CD4-positive, alpha-beta T cell treated with Interleukin-1 beta for 1 hour (primary cell): ENCODE measurements at regions not wholly inside any gene's neighbourhood (a gene's known extent, or its start where the extent isn't known, plus 50 kb on each side); places are given as distances from the start of the nearest gene placed in this dataset.
A peak's percentile ranks its signal among the peaks of the same experiment; 100 is the strongest.
"Not testable (repeated sequence)": the region's sequence is repeated elsewhere in the genome, so short reads cannot be mapped to it uniquely, and the experiment has no call there.

Experiments
- DNase-seq, 2 donors: peaks; one replicate each; pipeline ENCODE4 v3.0.0-alpha.2; 2020 to 2022

DNA sequence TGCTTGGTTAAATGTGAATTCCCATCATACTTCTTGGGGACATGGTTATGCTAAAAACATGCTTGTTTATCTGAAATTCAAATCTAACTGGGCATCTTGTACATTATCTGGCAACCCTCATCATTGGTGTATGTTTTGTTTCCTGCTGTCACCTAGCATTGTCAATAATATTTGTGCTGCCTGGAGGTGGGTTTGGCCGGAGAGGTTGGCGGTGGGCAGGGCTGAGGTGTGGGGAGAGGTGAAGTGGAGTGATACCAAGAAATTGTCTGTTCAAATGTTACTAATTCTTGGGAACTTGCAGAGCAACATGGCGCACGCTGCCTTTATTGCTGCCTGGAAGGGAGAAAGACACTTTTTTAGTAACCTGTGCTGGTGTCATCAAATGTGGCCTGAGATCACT, 280.5 kb downstream of the VRK1 start:
- DNase-seq: no peak

DNA sequence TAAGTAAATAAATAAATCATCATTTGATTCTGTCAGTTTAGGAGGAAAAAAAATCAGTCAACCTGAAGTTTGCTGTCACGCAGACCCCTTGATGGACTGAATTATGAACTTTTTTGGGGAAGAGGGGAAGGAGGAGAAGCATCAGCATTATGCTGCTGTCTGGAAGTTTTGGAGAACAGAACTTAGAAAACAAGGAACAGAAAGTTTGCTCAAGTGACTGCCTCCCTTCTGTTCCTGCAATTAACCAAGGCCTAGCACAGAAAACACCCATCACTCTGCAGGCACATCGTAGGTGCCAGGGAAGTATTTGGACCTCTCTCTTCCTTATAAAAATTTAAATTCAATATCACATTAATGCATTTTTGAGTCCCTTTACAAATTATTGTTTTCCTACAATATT, 283.8 kb downstream of the VRK1 start:
- DNase-seq: no peak

DNA sequence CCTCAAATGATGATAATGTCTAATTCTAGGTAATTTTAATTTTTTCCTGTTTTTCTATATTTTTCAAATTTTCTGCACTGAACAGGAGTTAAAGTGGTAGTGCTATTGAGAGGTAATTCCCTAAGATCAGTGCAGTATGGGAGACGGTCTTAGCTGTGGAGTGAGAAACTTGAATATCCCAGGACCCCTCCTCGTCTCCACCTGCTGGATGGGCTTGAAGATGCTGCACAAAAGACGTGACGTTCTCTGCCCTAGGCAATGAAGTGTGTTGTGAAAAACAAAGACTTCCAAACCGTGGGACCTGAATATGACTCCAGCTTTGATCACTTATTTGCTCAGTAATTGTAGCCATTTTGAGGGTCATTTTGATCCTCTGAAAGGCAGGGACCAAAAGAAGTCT, 298.1 kb downstream of the VRK1 start:
- no peak for DNase-seq

DNA sequence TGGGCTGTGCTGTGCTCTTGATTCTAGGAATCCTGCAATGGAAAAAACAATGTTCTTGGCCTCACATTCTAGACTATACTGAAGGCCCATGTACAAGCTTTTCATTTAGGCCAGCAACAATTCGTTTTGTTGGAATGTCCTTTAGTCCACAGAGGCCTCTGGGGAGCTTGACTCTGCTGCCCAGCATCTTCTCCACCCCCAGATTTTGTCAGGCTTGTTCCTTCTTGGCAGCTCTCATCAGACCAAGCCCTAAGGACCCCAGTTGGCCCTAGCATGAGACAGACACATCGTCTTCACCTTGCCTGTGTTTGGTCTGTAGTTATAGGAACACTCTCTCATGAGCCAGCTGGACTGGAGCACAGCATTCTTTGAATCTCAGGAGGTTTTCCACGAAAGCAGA, 300.1 kb downstream of the VRK1 start:
- DNase-seq: no peak

DNA sequence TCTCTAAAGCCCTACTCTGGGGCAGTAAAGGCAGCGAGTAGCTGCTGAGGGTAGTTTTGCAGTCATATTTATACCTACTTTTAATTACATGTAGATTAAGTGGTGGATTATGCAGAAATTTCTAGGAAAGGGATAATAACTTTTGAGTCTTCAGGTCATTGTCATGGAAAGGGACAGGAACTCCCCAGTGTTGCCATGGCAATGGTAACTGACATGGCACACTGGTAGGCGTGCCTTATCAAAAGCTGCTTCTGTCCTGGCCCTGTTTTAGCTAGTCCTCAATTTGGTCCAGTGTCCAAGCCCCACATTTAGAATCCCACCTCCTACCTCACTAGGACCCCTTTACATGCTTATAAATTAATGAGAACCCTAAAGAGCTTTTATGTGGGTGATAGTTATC, 303.1 kb downstream of the VRK1 start:
- DNase-seq: no peak

DNA sequence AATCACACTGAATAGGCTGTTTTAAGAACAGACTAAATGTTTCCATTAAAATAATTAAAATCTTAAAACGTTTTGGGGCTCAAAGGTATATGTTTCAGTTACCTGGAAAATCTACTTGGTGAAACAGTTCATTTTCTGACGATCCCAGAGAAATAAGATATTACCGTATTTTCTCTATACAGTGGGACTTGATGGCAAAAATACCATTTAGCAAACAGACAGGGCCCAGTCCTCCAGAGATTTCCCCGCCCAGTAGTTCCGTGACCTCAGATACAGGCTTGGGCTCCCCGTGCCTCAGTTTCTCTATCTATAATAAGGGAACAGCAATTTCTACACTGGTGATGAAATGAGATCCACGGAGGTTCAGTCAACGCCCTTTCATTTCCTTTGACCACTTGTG, 304.4 kb downstream of the VRK1 start:
- no peak for DNase-seq

DNA sequence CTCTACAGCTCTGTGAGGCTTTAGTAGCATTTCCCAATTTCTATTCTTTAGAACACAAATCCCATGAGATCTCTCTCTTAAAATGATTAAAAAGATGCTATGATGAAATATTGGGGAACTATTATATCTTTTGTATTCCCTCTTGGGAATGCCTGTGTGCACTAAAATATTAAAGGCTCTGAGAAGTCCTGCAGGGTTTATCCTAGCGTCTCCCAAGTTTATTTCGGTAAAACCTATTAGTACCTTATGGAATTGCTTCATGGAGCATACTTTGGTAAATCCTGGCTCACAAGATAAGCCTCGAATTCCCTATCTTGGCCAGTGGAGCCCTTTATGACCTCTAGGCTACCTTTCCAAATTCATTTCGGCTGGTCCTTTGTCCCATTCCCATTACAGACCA, 306.8 kb downstream of the VRK1 start:
- no peak for DNase-seq

DNA sequence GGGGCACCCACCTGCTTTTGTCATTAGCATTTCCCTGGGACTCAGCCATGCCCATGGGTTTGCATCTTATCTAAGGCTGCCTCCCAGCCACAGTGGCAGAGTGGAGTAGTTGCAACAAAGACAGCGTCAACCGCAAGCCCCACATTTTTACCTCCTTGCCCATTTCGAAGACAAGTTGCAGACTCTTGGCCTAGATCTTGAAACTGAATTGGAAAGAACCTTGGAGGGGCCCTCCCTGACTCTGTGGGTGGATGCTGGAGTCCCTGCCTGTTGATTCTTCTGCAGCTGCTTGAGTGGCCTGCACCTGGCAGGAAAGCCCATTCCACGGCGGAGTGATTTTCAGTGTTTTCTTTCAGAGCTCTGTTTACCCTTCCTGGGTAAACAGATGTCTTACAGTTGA, 309.0 kb downstream of the VRK1 start:
- no peak for DNase-seq

DNA sequence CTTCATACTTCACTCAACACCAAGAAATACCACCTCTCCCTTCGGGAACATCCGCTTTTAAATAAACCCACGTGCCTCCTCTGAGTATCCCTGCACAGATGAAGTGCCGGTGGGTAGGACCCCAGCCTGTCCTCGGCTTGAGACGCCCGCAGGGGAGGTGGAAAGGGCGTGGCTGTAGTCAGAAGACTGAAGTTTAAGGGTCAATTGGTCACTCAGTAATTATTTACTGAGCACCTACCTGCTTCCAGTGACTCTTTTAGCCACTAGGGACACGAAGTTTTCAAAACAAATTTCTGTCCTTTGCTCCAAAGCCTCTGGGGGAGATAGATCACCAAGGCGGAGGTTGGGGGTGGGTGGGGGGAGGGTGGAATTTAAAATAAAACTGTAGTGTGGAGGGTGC, 309.4 kb downstream of the VRK1 start:
- no peak for DNase-seq

DNA sequence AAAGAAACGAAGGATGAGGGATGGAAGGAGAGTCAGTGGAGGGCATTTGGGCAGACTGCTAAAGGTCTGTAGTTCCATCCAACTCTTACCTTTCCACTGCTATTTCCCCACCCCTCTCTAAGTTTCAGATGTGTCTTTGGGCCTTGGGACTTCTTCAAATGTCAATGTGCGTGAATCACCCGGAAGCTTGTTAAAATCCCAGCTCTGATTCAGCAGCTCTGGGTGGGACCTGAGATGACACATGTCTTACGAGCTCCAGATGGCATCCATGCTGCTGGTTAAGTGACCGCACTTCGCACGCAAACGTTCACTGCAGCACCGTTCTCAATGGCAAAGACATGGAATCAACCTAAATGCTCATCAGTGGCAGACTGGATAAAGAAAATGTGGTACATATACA, 309.9 kb downstream of the VRK1 start:
- no peak for DNase-seq

DNA sequence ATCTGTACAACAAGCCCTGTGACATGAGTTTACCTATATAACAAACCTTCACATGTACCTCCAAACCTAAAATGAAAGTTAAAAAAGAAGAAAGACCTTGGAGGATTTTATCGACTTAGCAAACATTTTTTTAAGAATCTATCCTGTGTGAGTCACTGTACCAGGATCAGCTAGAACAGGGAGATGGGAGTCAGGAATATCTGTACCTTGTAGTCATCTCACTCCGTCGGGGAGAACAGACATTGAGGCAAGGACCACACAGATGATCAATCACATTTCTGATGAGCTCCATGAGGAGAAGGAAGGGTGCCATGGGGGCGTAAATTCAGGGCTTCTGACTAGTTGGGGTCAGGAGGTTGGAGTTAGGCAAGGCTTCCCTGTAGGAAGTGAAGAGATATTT, 310.6 kb downstream of the VRK1 start:
- DNase-seq: no peak

DNA sequence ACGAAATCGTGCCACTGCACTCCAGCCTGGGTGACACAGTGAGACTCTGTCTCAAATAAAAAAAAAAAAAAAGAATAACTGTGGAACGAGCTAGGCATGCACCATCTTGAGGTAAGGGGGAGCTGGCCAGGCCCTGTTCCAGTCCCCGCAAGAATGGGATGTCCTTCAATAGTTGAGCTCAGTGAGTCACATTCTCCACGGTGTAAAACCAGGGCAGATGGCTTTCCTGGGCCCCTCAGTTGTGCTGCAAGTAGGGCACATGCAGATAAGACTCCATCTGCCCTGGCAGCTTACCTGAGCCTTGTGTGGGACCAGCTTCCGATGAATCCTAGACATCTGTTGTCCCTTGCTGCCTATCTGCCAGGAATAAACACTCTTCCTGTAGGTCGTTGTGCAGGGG, 312.1 kb downstream of the VRK1 start:
- DNase-seq: no peak

DNA sequence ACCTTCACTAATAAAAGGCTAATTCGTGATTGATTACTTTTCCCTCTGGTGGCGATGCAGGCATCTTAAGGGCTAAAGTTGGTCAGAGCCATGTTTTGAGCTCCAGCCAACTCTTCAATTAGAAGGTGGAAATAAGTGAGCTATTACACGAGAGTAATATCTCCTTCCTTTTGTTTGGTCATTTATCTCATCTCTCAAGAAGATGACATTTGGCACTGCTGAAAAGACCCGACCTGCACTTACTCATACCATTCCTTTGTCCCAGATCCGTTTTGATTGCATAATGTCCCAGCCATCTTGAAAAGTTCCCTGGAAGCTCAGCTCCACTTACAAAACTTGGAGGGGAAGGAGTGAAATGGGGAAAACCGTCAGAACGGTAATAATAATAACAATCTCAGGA, 316.2 kb downstream of the VRK1 start:
- DNase-seq: no peak

DNA sequence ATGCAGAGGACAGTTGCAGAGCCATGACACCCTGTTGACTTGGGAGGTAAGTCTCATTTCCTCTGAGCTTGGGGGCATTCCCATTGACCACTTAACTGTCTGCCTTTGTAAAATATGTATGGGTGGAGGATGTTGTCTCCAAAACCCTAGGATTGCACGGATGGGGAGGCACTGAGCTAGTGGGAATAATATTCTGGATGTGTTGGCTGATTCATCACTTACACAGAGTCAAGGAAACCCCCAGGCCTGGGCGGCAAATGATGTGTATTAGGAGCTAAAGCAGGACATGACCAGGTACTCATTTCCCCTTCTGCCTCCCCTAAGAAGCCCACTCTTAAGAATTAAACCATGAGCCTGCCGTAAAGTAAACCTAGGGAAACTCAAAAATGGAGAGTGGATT, 319.4 kb downstream of the VRK1 start:
- DNase-seq: no peak

DNA sequence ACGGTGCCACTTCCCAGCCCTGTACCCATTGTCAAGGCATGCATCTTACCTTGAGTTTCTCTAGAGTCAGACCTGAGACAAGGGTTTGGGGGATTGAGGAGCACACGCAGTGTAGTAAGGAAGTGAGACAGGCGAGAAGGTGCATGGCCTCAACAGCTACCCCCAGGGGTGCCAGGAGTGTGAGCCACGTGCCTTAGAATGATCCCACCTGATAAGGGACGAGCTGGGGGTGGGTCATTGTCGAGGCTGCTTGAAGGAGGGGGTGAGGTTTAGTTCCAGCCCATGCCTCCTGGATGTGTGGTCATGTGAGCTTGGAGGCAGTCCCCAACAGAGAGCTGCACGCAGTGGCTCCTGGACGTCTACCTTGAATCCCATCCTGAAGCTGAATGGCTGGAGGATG, 320.5 kb downstream of the VRK1 start:
- no peak for DNase-seq

DNA sequence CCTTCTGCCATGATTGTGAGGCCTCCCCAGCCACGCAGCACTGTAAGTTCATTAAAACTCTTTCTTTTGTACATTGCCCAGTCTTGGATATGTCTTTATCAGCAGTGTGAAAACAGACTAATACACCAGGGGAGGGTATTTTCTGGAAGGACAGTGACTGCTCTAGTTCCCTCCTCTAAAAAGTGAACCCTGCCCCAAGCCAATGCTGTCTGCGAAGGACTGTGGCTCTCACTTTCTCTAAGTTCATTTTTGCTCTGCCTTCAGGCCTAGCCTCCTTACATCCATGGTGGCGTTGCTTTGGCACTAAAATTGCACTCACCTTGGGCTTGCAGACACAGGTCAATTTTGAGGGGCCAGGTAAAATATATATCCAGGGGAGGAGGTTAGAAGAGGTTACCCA, 323.0 kb downstream of the VRK1 start:
- DNase-seq: no peak

DNA sequence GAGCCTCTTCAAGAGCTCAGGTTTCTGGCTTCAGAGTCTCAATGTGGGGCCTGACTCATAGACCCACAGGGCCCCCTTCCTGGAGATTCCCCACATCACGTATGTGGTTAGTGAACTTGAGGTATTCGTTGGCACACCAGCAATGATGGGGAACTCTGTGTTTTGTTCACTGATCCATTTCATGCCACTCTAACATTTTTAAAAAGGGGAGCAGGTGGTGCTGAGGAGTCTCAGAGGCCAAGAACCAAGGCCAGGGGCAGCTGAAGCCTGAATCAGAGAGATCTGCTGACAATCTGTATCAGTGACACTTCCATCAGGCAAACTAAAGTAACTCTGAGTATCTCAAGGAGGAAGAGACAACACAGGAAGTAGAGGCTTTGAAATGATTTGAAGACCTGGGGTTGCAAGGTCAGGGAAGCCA, 323.4 kb downstream of the VRK1 start:
- DNase-seq: peak; percentile 15 to 34

DNA sequence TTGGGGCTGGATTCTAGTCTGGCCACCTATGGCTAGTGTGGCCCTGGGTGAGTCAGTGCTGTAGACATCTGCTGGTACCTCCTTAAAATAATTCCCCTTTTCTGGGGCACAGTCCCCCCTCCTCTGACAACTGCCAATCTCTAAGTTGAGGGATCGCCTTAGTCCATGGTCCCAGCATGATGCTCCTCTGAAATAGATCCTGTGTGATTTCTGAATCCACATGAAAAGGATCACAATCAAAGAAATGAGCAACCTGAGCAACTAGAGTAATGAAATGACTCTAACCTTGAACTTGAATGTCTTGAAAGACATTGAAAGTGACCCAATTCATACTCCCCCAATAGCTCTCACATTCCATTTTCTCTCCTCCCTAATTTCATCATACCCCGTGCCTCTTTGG, 332.5 kb downstream of the VRK1 start:
- no peak for DNase-seq

DNA sequence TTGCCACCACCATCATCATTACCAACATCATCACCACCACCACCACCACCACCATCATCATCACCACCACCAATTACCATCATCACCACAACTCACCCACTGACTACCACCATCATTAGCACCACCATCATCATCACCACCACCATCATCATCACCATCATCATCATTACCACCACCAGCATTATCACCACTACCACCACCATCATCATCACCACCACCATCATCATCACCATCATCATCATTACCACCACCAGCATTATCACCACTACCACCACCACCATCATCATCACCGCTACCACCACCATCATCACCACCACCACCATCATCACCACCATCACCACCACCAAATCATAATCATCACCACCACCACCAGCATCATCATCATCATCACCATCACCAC, 338.7 kb downstream of the VRK1 start:
- DNase-seq: not testable (repeated sequence)

DNA sequence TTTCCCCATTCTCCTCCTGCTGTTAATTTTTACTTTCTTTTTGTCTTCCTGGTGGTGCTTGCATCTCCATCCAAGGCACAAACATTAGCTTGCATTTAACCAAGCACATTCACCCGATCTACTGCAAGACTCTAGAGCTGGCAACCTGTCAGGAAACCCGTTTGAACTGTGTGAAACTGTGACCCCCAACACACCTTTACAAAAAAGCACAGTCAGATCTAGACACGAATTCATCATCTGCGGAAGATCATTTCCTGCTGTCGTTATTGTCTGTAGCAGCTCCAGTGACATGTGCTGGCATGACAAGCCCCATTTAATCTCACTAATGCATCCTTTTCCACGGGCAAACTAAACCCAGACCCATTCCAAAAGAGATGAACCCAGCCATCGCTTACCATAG, 340.5 kb downstream of the VRK1 start:
- DNase-seq: no peak

DNA sequence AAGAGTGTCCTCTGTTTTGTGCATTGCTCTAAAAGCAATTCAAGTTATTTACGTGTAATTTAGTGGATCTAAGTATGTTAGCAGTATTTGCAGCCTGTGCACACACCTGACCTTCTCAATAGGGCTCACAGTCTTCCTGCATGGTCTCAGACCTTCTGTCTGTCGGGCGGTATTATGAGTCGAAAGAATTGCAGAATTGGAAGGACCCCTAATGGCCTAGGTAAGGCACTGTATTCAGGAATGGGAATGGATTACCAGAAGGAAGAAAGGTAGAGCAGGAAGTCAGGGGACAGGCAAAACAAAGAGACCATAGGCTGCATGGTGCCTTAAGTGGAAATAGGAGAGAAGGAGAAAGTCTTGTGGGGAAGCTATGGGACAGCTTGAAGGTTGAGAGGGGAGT, 341.6 kb downstream of the VRK1 start:
- DNase-seq: no peak

DNA sequence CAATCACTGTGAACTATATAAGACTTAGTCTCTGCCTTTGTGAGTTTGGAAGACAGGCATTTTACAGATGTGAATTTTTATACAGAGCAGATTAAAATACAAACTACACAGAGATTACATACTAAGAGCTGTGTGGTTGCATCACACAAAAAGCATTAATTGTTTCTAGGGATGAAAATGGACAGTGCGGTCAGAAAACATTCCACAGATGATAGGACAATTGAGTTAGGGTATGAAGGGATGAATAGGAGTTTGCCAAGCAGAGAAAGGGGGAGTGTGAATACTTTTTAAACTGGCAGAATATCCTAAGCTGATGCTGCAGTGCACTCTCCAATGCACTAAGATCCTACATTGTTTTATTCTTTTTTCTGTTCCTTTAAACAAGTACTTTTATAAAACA, 345.8 kb downstream of the VRK1 start:
- DNase-seq: no peak

DNA sequence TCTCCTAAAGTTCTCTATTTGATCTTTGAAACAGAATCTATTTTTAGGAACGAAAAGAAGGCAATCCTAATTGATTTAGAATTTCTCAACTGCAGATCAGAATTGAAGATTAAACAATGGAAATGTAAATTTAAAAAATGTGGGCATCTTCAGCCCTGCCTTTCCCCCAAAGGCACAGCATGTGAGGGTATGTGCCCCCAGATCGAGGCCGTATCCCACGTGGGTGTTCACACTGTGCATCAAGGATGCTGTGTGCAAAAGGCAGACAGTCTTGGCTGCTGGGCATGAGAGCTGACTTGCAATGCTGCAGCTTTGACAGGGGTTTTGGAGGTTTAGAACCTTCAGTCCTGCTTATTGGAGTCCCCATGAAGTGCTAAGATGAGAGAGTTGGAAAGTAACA, 346.3 kb downstream of the VRK1 start:
- no peak for DNase-seq

DNA sequence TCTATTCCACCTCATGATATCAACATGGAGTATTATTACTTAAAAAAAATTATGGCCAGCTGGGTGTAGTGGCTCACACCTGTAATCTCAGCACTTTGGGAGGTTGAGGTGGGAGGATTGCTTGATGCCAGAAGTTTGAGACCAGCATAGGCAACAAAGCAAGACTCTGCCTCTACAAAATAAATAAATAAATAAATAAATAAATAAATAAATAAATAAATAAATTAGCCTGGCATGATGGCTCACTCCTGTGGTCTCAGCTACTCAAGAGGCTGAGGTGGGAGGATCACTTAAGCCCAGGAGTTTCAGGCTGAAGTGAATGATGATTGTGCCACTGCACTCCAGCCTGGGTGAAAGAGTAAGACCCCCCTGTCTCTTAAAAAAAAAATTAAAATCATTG, 350.8 kb downstream of the VRK1 start:
- DNase-seq: not testable (repeated sequence)

DNA sequence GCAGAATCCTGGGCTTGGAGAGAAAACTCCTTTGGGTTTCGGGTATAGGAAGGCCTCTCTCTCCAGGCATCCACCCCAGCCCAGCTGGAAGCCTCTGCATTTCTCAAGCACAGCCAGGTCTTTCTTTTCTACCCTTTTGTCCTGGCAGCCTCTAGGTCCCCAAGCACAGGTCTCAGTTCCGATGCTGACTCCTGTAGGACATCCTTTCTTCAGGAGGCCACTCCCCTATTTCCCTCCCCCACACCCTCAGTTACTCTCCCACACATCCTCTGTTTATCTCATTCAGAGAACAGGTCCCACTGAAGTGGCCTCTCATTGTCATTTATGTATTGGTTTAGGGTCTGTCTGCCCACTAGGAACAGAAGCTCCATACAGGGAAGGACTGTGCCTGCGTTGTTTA, 352.6 kb downstream of the VRK1 start:
- DNase-seq: no peak

DNA sequence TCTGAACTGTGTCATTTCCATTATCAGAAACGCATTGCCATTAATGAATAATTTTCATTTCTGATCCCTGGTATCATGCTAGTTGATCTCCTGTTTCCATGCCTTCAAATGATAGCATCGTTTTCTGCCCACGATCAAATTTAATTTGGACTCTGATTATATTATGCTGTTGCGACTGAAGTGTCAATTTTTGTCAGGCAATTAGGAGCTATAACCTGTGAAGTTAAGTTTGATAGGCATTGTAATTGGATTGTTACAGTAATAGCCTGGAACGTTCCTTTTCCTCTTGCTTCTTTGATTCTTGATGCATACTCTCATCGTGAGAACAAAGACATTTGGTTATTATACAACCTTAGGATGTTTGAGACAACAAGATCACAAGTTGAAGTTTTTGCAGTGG, 356.3 kb downstream of the VRK1 start:
- no peak for DNase-seq
